ENCODE measurements at regions not wholly inside any gene's neighbourhood (a gene's known extent, or its start where the extent isn't known, plus 50 kb on each side); places are given as distances from the start of the nearest gene placed in this dataset.

DNA sequence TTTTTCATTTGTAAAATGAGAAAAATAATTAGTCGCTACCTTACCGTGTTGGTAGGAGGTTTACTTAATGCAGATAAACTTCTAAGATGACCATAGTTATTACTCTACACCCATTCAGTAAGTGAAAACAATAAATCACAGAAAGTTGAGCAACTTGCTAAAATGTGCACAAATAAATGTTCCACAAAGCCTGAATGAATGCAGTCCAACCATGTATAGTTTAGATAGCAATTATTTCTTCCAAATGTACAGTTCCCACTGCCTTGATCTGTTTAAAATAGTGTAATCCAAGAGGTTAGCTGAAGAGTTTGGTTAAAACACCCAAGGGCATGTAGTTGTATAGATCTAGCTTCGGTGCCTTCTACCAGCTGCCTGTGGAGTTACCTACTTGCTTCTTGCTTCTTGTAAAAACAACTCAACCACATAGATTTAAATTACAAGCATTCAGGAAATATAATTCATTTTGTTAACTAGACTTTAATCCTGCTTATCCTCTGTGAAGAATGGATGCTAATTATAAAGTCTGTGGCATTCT is 106.3 kb upstream of the CARD18 start:
- ChIA-PET POLR2A (no interaction called here), CTCF (interaction anchor here (0.5 kb wide), 1 partner anchor 274 kb away, joined by 3 read pairs; no protein-coding TSS in a partner anchor)
- Histone ChIP-seq H3K36me3 (ENCODE audit: control insufficient read depth in 2 of 2, insufficient read depth in 1 of 2, low read length in 2 of 2) (no peaks in the 10 kb centered on the region), H3K27ac (ENCODE audit: extremely low read depth, low read depth, low read length) (no peak overlapping the region), H3K4me1 (ENCODE audit: control insufficient read depth, insufficient read depth, low read length) (no peaks in the 10 kb centered on the region), H3K9me3 (ENCODE audit: control insufficient read depth, insufficient read depth, low read depth, low read length) (no peaks in the 10 kb centered on the region), H3K4me3 (ENCODE audit: low read depth, low read length) (no peak overlapping the region)
- TF ChIP-seq ZNF155 (tag by site-specific recombination; IDR thresholded peaks at IDR 0.05) (no peak), ZNF701 (tag by site-specific recombination; IDR thresholded peaks at IDR 0.05) (no peak), KLF10 (tag by site-specific recombination; IDR thresholded peaks at IDR 0.05) (no peak), ELK4 (IDR thresholded peaks at IDR 0.05; ENCODE audit: borderline replicate concordance, low read depth, low read length) (no peak), ZNF169 (tag by site-specific recombination; IDR thresholded peaks at IDR 0.05) (no peak), ZNF571 (tag by site-specific recombination; IDR thresholded peaks at IDR 0.05) (no peak), ZNF514 (tag by site-specific recombination; IDR thresholded peaks at IDR 0.05) (no peak), ZNF530 (tag by site-specific recombination; IDR thresholded peaks at IDR 0.05; ENCODE audit: low read depth) (no peak), ZFHX2 (tag by site-specific recombination; conservative IDR thresholded peaks at IDR 0.05) (no peak), ZBTB48 (tag by site-specific recombination; IDR thresholded peaks at IDR 0.05) (no peak), ZBTB7A (tag by site-specific recombination; IDR thresholded peaks at IDR 0.05; ENCODE audit: low read depth) (no peak), HOXD13 (CRISPR knock-in tag; IDR thresholded peaks at IDR 0.05; ENCODE audit: borderline replicate concordance) (no peak), ZNF211 (tag by site-specific recombination; IDR thresholded peaks at IDR 0.05; ENCODE audit: low read depth) (no peak)
- TF ChIP-seq, protein P1, sequence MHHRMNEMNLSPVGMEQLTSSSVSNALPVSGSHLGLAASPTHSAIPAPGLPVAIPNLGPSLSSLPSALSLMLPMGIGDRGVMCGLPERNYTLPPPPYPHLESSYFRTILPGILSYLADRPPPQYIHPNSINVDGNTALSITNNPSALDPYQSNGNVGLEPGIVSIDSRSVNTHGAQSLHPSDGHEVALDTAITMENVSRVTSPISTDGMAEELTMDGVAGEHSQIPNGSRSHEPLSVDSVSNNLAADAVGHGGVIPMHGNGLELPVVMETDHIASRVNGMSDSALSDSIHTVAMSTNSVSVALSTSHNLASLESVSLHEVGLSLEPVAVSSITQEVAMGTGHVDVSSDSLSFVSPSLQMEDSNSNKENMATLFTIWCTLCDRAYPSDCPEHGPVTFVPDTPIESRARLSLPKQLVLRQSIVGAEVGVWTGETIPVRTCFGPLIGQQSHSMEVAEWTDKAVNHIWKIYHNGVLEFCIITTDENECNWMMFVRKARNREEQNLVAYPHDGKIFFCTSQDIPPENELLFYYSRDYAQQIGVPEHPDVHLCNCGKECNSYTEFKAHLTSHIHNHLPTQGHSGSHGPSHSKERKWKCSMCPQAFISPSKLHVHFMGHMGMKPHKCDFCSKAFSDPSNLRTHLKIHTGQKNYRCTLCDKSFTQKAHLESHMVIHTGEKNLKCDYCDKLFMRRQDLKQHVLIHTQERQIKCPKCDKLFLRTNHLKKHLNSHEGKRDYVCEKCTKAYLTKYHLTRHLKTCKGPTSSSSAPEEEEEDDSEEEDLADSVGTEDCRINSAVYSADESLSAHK (tag by site-specific recombination; IDR thresholded peaks at IDR 0.05): no peak

GRCh38 chr11:105244160-105244825 is 104.7 kb upstream of the CARD18 start:
- no peaks in the 10 kb centered on the region for H3K9me3 ChIP-seq (ENCODE audit: control insufficient read depth, insufficient read depth, low read depth, low read length)
- H3K4me1 ChIP-seq (ENCODE audit: control insufficient read depth, insufficient read depth, low read length): no peaks in the 10 kb centered on the region
- TF ChIP-seq HIC1 (tag by site-specific recombination; IDR thresholded peaks at IDR 0.05): no peak
- TF ChIP-seq ZNF302 (tag by site-specific recombination; IDR thresholded peaks at IDR 0.05; ENCODE audit: low read depth): no peak
- no peak for TF ChIP-seq ZNF155 (tag by site-specific recombination; IDR thresholded peaks at IDR 0.05)
- no peak for TF ChIP-seq ZNF785 (tag by site-specific recombination; IDR thresholded peaks at IDR 0.05)
- no peak for TF ChIP-seq YY2 (tag by site-specific recombination; IDR thresholded peaks at IDR 0.05)
- no peak overlapping the region for H3K4me3 ChIP-seq (ENCODE audit: low read depth, low read length)
- ChIA-PET POLR2A (no interaction called here), CTCF (interaction anchor here (0.6 kb wide), 1 partner anchor 340 kb away, joined by 3 read pairs; no protein-coding TSS in a partner anchor)
- no peaks in the 10 kb centered on the region for H3K36me3 ChIP-seq (ENCODE audit: control insufficient read depth in 2 of 2, insufficient read depth in 1 of 2, low read length in 2 of 2)
- no peak overlapping the region for H3K27ac ChIP-seq (ENCODE audit: extremely low read depth, low read depth, low read length)
